Heart left ventricle (tissue), 13 donors: ENCODE measurements at regions not wholly inside any gene's neighbourhood (a gene's known extent, or its start where the extent isn't known, plus 50 kb on each side); places are given as distances from the start of the nearest gene placed in this dataset.

ENCODE experiments used
- CTCF ChIP-seq, 12 donors: fragments of 200-600 bp; sonication (generic) in 4 of 12; IDR thresholded peaks; one replicate each; pipeline versions ENCODE4 v1.5.0 to v1.8.0; 2018 to 2022; ENCODE audit warnings: antibody characterized with exemption in 12 of 12, mild to moderate bottlenecking in 5 of 12
- POLR2A ChIP-seq, 2 donors: fragments of 450-650 bp; IDR thresholded peaks; one replicate each; pipeline ENCODE4 v1.6.1; 2017; ENCODE audit warnings: antibody characterized with exemption in 2 of 2, mild to moderate bottlenecking in 2 of 2, moderate library complexity in 2 of 2
- donor health status: ischemic (EF 13 %, LVEDD 7.1; RV severe dilation, severe dysfunction).
- donor health status: DM: no; HTN: yes; CAD: no.
- donor health status: DM: no; HTN: no; CAD: no.
- donor health status: ischemic (EF 25% LVEDD 6.9; RV normal size, moderate dysfunction).
- donor health status: ischemic (EF 25% LVEDD 5.7; RV mildly dilated, moderate dysfunction).
- donor health status: ischemic (EF 35%, LVEDD 5.7; RV mildly dilated, moderate dysfunction).
- donor health status: nonischemic (EF 11% LVEDD 7.7; RV severe dilation, severe dysfunction).
- donor health status: DM: yes; HTN: yes; CAD: no.
- donor health status: PGD.
- donor health status: ischemic (EF 29% LVEDD 5.4; RV normal size, mild dysfunction).
- donor health status: nonischemic (EF 23%, LVEDD 6.1; RV moderate dilation, normal function).

DNA sequence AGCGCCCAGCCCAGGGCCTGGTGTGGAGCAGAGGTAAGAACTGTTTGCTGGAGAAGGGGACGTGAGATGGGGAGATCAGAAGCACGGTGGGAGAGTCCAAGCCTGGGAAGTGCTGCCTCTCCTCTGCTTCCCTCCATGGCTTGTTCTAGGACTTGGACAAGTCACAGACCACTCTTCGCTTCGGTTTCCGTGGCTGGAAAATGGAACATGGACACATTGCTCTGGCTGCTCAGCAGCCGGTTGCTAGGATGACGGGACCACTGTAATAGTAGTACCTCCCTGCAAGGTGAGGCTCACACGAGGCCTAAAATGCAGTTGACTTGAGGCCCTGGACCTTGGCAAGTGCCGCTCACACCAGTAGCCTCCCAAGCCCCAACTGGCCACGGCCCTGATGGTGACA is 175.8 kb upstream of the FSTL4 start:
- TF ChIP-seq CTCF (IDR thresholded peaks at IDR 0.05) (no peak), POLR2A (IDR thresholded peaks at IDR 0.05) (no peak)
